Muscle layer of duodenum (tissue), 2 donors: ENCODE measurements at regions not wholly inside any gene's neighbourhood (a gene's known extent, or its start where the extent isn't known, plus 50 kb on each side); places are given as distances from the start of the nearest gene placed in this dataset.

Source experiments
- H3K27ac ChIP-seq: one replicate; pipeline ENCODE4 v1.7.0; 2013; ENCODE audit warnings: mild to moderate bottlenecking, low read length
- H3K27me3 ChIP-seq: one replicate; pipeline ENCODE4 v1.7.0; 2013; ENCODE audit warnings: low read depth, mild to moderate bottlenecking, control low read depth, low read length
- H3K36me3 ChIP-seq, 2 donors: one replicate each; pipeline ENCODE4 v1.7.0; 2013; ENCODE audit warnings: low read length in 2 of 2, control low read depth in 1 of 2, mild to moderate bottlenecking in 1 of 2; ENCODE audit not compliant: insufficient read depth in 2 of 2, control insufficient read depth in 1 of 2
- H3K4me1 ChIP-seq, 2 donors: one replicate each; pipeline ENCODE4 v1.7.0; 2013; ENCODE audit warnings: low read length in 2 of 2, mild to moderate bottlenecking in 2 of 2, control low read depth in 1 of 2, moderate library complexity in 1 of 2; ENCODE audit not compliant: insufficient read depth in 2 of 2, control insufficient read depth in 1 of 2
- H3K4me3 ChIP-seq, 2 donors: one replicate each; pipeline ENCODE4 v1.7.0; 2013; ENCODE audit warnings: low read length in 2 of 2, low read depth in 1 of 2, mild to moderate bottlenecking in 1 of 2
- H3K9me3 ChIP-seq, 2 donors: one replicate each; pipeline ENCODE4 v1.7.0; 2013; ENCODE audit warnings: low read length in 2 of 2, control low read depth in 1 of 2, mild to moderate bottlenecking in 1 of 2; ENCODE audit not compliant: control insufficient read depth in 1 of 2
- donor health status: healthy.

- no peak overlapping the region for H3K4me3 ChIP-seq
- no peaks in the 10 kb centered on the region for H3K9me3 ChIP-seq
These were observed 108.0 kb upstream of the KCTD3 start for GRCh38 chr1:215459136-215459535.

DNA sequence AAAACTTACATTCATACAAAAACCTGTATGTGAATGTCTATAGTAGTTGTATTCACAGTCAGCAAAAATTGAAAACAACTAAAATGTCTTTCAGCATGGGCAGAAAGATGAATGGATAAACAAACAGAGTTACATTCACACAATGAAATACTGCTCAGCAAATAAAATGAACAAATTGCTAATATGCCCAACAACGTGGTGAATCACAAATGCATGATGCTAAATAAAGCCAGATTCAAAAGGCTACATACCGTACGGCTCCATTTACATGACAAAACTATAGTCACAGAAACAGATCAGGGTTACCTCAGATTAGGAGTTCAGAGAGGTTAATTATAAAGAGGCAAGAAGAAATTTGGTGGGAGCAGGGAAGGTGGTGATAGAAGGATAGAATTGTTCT is 100.7 kb upstream of the KCTD3 start:
- Histone ChIP-seq H3K4me1 (no peaks in the 10 kb centered on the region), H3K27me3 (no peaks in the 10 kb centered on the region), H3K27ac (no peak overlapping the region), H3K9me3 (no peaks in the 10 kb centered on the region), H3K4me3 (no peak overlapping the region), H3K36me3 (no peaks in the 10 kb centered on the region)

More at GRCh38 chr1:215459136-215459535, 108.0 kb upstream of the KCTD3 start:
- Histone ChIP-seq H3K27me3 (no peaks in the 10 kb centered on the region), H3K4me1 (no peaks in the 10 kb centered on the region), H3K36me3 (no peaks in the 10 kb centered on the region), H3K27ac (no peak overlapping the region)

DNA sequence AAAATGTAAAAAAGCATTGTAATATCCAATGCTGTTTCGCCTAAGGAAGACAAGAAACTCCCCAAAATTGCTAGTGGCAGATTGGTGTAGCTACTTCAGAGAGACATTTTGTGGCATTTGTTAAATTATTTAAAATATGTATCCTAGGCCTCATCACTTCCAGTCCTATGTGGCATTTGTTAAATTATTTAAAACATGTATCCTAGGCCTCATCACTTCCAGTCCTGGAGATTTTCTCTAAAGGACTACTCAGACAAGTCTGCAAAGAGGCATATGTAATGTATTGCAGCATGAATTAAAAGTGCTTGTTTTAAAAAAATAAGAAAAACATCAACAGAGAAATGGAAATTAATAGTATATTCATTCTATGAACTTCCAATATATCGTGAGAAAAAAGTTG is 95.6 kb upstream of the KCTD3 start:
- Histone ChIP-seq H3K36me3 (no peaks in the 10 kb centered on the region), H3K27ac (no peak overlapping the region), H3K4me3 (no peak overlapping the region), H3K27me3 (no peaks in the 10 kb centered on the region), H3K4me1 (no peaks in the 10 kb centered on the region), H3K9me3 (no peaks in the 10 kb centered on the region)

DNA sequence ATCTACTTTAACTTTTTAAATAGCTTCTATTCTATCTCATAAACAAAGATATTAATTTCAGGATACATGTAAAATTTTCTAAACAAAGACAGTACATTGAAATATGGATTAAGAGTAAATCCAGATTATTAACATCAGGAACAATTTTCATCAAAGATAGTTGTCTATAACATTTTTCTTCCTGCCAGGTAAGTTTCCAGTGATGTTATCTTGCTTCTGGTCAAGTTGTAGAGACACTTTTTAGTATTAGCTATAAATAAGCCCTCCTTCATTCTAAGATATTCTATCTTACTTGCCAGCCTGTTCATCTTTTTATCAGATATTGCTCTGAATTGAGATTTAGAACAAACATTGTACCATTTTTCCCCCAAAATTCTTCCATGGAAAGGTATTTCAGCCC is 94.4 kb upstream of the KCTD3 start:
- Histone ChIP-seq H3K4me1 (no peaks in the 10 kb centered on the region), H3K36me3 (no peaks in the 10 kb centered on the region), H3K27ac (no peak overlapping the region), H3K4me3 (no peak overlapping the region), H3K9me3 (peaks cover 0 to 7% of the 10 kb centered on the region in 2 donors), H3K27me3 (no peaks in the 10 kb centered on the region)

DNA sequence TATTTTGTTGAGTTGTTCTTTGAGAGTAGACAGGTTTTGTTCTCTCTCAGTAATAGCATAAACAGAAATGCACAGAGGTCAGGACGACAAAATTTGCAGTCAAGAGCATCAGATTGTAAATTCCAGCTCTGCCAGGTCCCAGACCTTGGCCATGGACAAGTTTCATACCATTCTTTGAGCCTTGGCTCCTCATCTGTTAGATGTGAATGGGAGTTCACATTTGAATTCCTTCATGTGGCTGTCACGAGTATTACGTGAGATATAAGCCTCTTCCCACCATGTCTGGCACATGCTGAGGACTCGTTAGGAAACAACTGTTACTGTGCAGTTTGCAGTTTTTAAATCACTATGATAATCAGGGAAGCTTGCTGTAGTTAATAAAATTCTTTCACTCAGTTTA is 93.2 kb upstream of the KCTD3 start:
- H3K9me3 ChIP-seq, result peaks cover 0 to 7% of the 10 kb centered on the region in 2 donors
- no peak overlapping the region for H3K4me3 ChIP-seq
- no peaks in the 10 kb centered on the region for H3K4me1 ChIP-seq
- no peaks in the 10 kb centered on the region for H3K36me3 ChIP-seq
- H3K27ac ChIP-seq, result no peak overlapping the region
- H3K27me3 ChIP-seq, result no peaks in the 10 kb centered on the region

DNA sequence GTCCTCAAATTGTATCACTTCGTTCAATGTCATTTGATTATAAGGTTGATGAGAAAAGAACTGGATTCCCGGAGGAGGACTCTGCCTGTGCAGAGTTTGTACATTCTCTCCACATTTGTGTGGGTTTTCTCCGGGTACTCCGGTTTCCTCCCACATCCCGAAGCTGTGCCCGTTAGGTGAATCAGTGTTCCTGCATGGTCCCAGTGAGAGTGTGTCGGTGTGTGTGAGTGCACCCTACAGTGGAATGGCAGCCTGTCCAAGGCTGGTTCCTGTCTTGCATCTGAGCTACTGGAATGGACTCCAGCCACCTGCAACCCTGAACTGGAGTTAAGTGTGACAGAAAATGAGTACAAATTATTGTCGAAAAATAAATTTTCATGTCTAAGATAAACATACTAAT is 92.2 kb upstream of the KCTD3 start:
- Histone ChIP-seq H3K4me1 (no peaks in the 10 kb centered on the region), H3K4me3 (no peak overlapping the region), H3K27ac (no peak overlapping the region), H3K27me3 (no peaks in the 10 kb centered on the region), H3K9me3 (peaks cover 0 to 7% of the 10 kb centered on the region in 2 donors), H3K36me3 (no peaks in the 10 kb centered on the region)

- no peak overlapping the region for H3K27ac ChIP-seq
- H3K27me3 ChIP-seq, result no peaks in the 10 kb centered on the region
- no peaks in the 10 kb centered on the region for H3K4me1 ChIP-seq
- H3K4me3 ChIP-seq, result no peak overlapping the region
- peaks cover 0 to 7% of the 10 kb centered on the region in 2 donors for H3K9me3 ChIP-seq
- H3K36me3 ChIP-seq, result no peaks in the 10 kb centered on the region
These were observed 91.2 kb upstream of the KCTD3 start for GRCh38 chr1:215475796-215476481.

DNA sequence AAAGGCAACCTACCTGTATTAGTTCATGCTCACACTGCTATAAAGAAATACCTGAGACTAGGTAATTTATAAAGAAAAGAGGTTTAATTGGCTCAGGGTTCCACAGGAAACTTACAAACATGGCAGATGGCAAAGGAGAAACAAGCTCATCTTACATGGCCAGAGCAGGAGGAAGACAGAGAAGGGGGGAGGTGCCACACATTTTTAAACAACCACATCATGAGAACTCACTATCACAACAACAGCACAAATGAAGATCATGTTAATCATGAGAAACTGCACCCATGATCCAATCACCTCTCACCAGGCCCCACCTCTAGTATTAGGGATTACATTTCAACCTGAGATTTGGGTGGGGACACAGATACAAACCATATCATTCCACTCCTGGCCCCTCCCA is 90.6 kb upstream of the KCTD3 start:
- H3K4me3 ChIP-seq, result no peak overlapping the region
- H3K4me1 ChIP-seq, result no peaks in the 10 kb centered on the region
- H3K9me3 ChIP-seq, result peaks cover 0 to 7% of the 10 kb centered on the region in 2 donors
- no peaks in the 10 kb centered on the region for H3K36me3 ChIP-seq
- no peaks in the 10 kb centered on the region for H3K27me3 ChIP-seq
- H3K27ac ChIP-seq, result no peak overlapping the region

- Histone ChIP-seq H3K9me3 (peaks cover 0 to 7% of the 10 kb centered on the region in 2 donors), H3K27me3 (no peaks in the 10 kb centered on the region), H3K27ac (no peak overlapping the region), H3K36me3 (no peaks in the 10 kb centered on the region), H3K4me1 (no peaks in the 10 kb centered on the region), H3K4me3 (peak overlapping the region in 1 of 2 donors; percentile 15)
These were observed 89.5 kb upstream of the KCTD3 start for GRCh38 chr1:215477632-215478031.

GRCh38 chr1:215479567-215479966 is 87.5 kb upstream of the KCTD3 start:
- Histone ChIP-seq H3K4me1 (no peaks in the 10 kb centered on the region), H3K36me3 (no peaks in the 10 kb centered on the region), H3K27ac (no peak overlapping the region), H3K4me3 (no peak overlapping the region), H3K9me3 (peaks cover 0 to 7% of the 10 kb centered on the region in 2 donors), H3K27me3 (no peaks in the 10 kb centered on the region)

DNA sequence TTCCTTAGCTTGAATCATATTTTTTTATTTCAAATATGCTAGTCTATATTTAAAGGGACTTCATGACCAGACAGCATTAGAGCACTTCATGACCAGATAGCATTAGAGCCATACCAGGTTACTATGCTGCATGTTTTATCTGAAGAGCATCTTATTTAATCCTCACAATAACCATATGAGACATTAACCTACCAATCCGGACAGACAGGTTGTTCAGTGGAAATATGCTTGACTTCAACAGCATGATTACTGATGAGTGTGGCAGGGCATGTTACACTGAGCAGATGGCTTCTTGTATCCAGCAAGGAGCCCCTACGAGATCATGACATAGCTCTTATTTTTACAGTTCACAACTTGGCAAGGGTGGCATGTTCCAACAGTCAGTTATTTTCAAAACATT is 85.0 kb upstream of the KCTD3 start:
- no peaks in the 10 kb centered on the region for H3K27me3 ChIP-seq
- no peaks in the 10 kb centered on the region for H3K36me3 ChIP-seq
- H3K27ac ChIP-seq, result no peak overlapping the region
- peaks cover 0 to 7% of the 10 kb centered on the region in 2 donors for H3K9me3 ChIP-seq
- H3K4me3 ChIP-seq, result no peak overlapping the region
- H3K4me1 ChIP-seq, result no peaks in the 10 kb centered on the region
